ENCODE measurements at regions not wholly inside any gene's neighbourhood (a gene's known extent, or its start where the extent isn't known, plus 50 kb on each side); places are given as distances from the start of the nearest gene placed in this dataset.

DNA sequence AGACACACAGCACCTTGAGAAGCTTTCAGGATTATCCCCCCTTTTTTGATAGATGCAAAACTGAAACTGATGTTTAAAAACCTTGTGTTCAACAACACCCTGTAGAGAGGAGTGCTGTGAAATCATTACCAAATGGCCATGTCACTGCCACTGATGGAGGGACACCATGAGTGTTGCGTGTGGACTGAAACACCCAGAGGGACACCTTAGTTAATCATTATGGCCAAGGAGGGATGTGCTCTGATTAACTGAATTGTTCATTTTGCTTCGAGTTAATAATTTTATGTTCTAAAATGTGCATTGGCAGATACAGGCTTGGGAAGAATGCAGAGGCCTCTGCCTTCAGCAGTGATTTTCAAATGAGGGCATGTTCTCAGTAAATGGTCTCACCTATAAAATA, 226.0 kb downstream of the KLF6 start:
- TF ChIP-seq RFX5 (IDR thresholded peaks at IDR 0.05; ENCODE audit: low read depth, low read length) (no peak), MAFK (IDR thresholded peaks at IDR 0.05; ENCODE audit: low read depth, low read length) (no peak), SMC3 (IDR thresholded peaks at IDR 0.05; ENCODE audit: low read depth, low read length) (no peak), BHLHE40 (IDR thresholded peaks at IDR 0.05; ENCODE audit: low read depth, low read length) (no peak), MXI1 (IDR thresholded peaks at IDR 0.05; ENCODE audit: borderline replicate concordance, low read depth, low read length) (no peak), MAZ (IDR thresholded peaks at IDR 0.05; ENCODE audit: borderline replicate concordance, low read depth, low read length) (no peak), POLR2A (IDR thresholded peaks at IDR 0.05; ENCODE audit: low read depth, low read length) (no peak), RCOR1 (IDR thresholded peaks at IDR 0.05; ENCODE audit: insufficient replicate concordance, low read length) (no peak), NFE2L2 (IDR thresholded peaks at IDR 0.05; ENCODE audit: low read depth, low read length) (no peak), RAD21 (IDR thresholded peaks at IDR 0.05; ENCODE audit: low read length) (no peak), CHD1 (IDR thresholded peaks at IDR 0.05; ENCODE audit: low read depth, low read length) (no peak), FOS (IDR thresholded peaks at IDR 0.05; ENCODE audit: low read depth, low read length) (no peak), CEBPB (IDR thresholded peaks at IDR 0.05; ENCODE audit: low read depth, low read length) (no peak)
- TF ChIP-seq, protein P1, sequence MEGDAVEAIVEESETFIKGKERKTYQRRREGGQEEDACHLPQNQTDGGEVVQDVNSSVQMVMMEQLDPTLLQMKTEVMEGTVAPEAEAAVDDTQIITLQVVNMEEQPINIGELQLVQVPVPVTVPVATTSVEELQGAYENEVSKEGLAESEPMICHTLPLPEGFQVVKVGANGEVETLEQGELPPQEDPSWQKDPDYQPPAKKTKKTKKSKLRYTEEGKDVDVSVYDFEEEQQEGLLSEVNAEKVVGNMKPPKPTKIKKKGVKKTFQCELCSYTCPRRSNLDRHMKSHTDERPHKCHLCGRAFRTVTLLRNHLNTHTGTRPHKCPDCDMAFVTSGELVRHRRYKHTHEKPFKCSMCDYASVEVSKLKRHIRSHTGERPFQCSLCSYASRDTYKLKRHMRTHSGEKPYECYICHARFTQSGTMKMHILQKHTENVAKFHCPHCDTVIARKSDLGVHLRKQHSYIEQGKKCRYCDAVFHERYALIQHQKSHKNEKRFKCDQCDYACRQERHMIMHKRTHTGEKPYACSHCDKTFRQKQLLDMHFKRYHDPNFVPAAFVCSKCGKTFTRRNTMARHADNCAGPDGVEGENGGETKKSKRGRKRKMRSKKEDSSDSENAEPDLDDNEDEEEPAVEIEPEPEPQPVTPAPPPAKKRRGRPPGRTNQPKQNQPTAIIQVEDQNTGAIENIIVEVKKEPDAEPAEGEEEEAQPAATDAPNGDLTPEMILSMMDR (conservative IDR thresholded peaks at IDR 0.05; ENCODE audit: low read depth, low read length), result no peak
- TF ChIP-seq, protein P2, sequence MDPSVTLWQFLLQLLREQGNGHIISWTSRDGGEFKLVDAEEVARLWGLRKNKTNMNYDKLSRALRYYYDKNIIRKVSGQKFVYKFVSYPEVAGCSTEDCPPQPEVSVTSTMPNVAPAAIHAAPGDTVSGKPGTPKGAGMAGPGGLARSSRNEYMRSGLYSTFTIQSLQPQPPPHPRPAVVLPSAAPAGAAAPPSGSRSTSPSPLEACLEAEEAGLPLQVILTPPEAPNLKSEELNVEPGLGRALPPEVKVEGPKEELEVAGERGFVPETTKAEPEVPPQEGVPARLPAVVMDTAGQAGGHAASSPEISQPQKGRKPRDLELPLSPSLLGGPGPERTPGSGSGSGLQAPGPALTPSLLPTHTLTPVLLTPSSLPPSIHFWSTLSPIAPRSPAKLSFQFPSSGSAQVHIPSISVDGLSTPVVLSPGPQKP (IDR thresholded peaks at IDR 0.05; ENCODE audit: borderline replicate concordance, low read depth, low read length), result no peak
- TF ChIP-seq, protein P3, sequence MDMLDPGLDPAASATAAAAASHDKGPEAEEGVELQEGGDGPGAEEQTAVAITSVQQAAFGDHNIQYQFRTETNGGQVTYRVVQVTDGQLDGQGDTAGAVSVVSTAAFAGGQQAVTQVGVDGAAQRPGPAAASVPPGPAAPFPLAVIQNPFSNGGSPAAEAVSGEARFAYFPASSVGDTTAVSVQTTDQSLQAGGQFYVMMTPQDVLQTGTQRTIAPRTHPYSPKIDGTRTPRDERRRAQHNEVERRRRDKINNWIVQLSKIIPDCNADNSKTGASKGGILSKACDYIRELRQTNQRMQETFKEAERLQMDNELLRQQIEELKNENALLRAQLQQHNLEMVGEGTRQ (IDR thresholded peaks at IDR 0.05; ENCODE audit: low read depth, low read length), result no peak
- Histone ChIP-seq H3K9ac (ENCODE audit: low read depth, low read length) (no peak overlapping the region), H3K4me3 (ENCODE audit: insufficient read depth, low read depth, low read length) (no peak overlapping the region), H3K56ac (ENCODE audit: extremely low read depth, insufficient read depth, low read length) (no peak overlapping the region), H3K14ac (replicated peaks; ENCODE audit: low read depth, low read length) (no peak overlapping the region), H3K36me3 (ENCODE audit: control insufficient read depth, insufficient read depth, low read length) (no peaks in the 10 kb centered on the region), H2BK5ac (ENCODE audit: low read depth, low read length, poor library complexity, severe bottlenecking) (no peak overlapping the region), H3K9me3 (ENCODE audit: control insufficient read depth, insufficient read depth, low read length) (no peaks in the 10 kb centered on the region), H2BK120ac (ENCODE audit: low read depth, low read length) (no peak overlapping the region), H4K91ac (ENCODE audit: insufficient read depth, low read depth, low read length) (no peak overlapping the region), H4K8ac (ENCODE audit: low read depth in 2 of 2, low read length in 2 of 2) (no peak overlapping the region), H2AFZ (replicated peaks; ENCODE audit: low read length, poor library complexity) (no peak overlapping the region), H3K4me1 (ENCODE audit: control insufficient read depth, insufficient read depth, low read length) (no peaks in the 10 kb centered on the region), H3K9me1 (ENCODE audit: insufficient read depth, low read length) (no peaks in the 10 kb centered on the region), H3K23ac (ENCODE audit: low read depth, low read length) (no peak overlapping the region), H2BK20ac (ENCODE audit: low read depth, low read length) (no peak overlapping the region), H4K5ac (ENCODE audit: low read depth, low read length) (no peak overlapping the region), H2AK5ac (ENCODE audit: low read depth, low read length) (peak overlapping the region; percentile 63; the same call in 1 of the 2 replicates), H3K4me2 (ENCODE audit: low read depth, low read length) (no peak overlapping the region), H3K79me1 (ENCODE audit: low read depth in 1 of 2, low read length in 2 of 2) (no peaks in the 10 kb centered on the region), H2AK9ac (replicated peaks; ENCODE audit: low read depth, low read length, poor library complexity) (no peak overlapping the region), H4K20me1 (ENCODE audit: insufficient read depth, low read length) (no peaks in the 10 kb centered on the region), H3K18ac (ENCODE audit: low read depth, low read length) (no peak overlapping the region), H3K27me3 (ENCODE audit: control insufficient read depth, insufficient read depth, low read length) (no peaks in the 10 kb centered on the region), H3K27ac (ENCODE audit: insufficient read depth, low read length) (no peak overlapping the region), H3K4ac (ENCODE audit: low read depth, low read length) (no peak overlapping the region), H2BK15ac (ENCODE audit: low read depth, low read length) (no peak overlapping the region)
- dilution Hi-C loops (cut with HindIII; ENCODE audit: low sequenced_read_pairs, unreplicated experiment), result no loop called here
- WGBS, 2 experiments (ENCODE audit: extremely low coverage in 2 of 2, insufficient read length in 1 of 2), result no CpG with 5 or more reads among the region's 2 CpGs
- ATAC-seq (ENCODE audit: low read depth) (no peak), DNase-seq (no peak)
- intact Hi-C loops (cut with micrococcal nuclease), result no loop called here
- ChIA-PET CTCF (interaction anchor here (1.1 kb wide), 1 partner anchor 15 kb away, joined by 3 read pairs; no protein-coding TSS in a partner anchor), POLR2A (ENCODE audit: unreplicated experiment) (no interaction called here)
- no TSS peak for BruUV-seq (replicated peaks)
- in situ Hi-C loops (cut with MboI; ENCODE audit: low sequenced_read_pairs), result no loop called here
